Caki2 (cell line): ENCODE measurements at regions not wholly inside any gene's neighbourhood (a gene's known extent, or its start where the extent isn't known, plus 50 kb on each side); places are given as distances from the start of the nearest gene placed in this dataset.
A peak's percentile ranks its signal among the peaks of the same experiment; 100 is the strongest.
"Not testable (repeated sequence)": the region's sequence is repeated elsewhere in the genome, so short reads cannot be mapped to it uniquely, and the experiment has no call there.

ENCODE experiments used
- DNase-seq: peaks from one replicate; pipeline ENCODE4 v3.0.0-alpha.2; 2015; ENCODE audit warnings: low read depth
- in situ Hi-C: cut with HindIII; loops from 2 replicates; pipeline ENCODE4 v1.10.0; 2016; ENCODE audit warnings: low sequenced_read_pairs, low pct_unique_long_range_greater_than_20kb, mixed read lengths

GRCh38 chr1:230591678-230592077, 50.6 kb upstream of the COG2 start:
- in situ Hi-C loops = no loop called here
- no peak for DNase-seq

GRCh38 chr1:230589951-230590350, 52.3 kb upstream of the COG2 start:
- DNase-seq = no peak
- in situ Hi-C loops = no loop called here

- in situ Hi-C loops = no loop called here
- DNase-seq = no peak
These were observed 53.9 kb upstream of the COG2 start for GRCh38 chr1:230588323-230588746.

- in situ Hi-C loops = no loop called here
- no peak for DNase-seq
These were observed 55.2 kb upstream of the COG2 start for GRCh38 chr1:230587061-230587460.

GRCh38 chr1:230584660-230585059, 57.6 kb upstream of the COG2 start:
- DNase-seq = no peak
- in situ Hi-C loops = no loop called here

GRCh38 chr1:230581446-230582079, 60.7 kb upstream of the COG2 start:
- in situ Hi-C loops = no loop called here
- DNase-seq = no peak

GRCh38 chr1:230578616-230579015, 63.7 kb upstream of the COG2 start:
- no peak for DNase-seq
- in situ Hi-C loops = no loop called here

GRCh38 chr1:230577537-230577936, 64.7 kb upstream of the COG2 start:
- in situ Hi-C loops = no loop called here
- no peak for DNase-seq

GRCh38 chr1:230575886-230576500, 66.3 kb upstream of the COG2 start:
- in situ Hi-C loops = no loop called here
- DNase-seq = no peak

- DNase-seq = no peak
- in situ Hi-C loops = no loop called here
These were observed 67.8 kb upstream of the COG2 start for GRCh38 chr1:230574502-230574901.

GRCh38 chr1:230573658-230574057, 68.6 kb upstream of the COG2 start:
- in situ Hi-C loops = no loop called here
- DNase-seq = no peak

- DNase-seq = peak; percentile 51
- in situ Hi-C loops = no loop called here
These were observed 69.9 kb upstream of the COG2 start for GRCh38 chr1:230572121-230573105.

- in situ Hi-C loops = no loop called here
- DNase-seq = no peak
These were observed 71.4 kb upstream of the COG2 start for GRCh38 chr1:230570724-230571360.

GRCh38 chr1:230569201-230569600, 73.1 kb upstream of the COG2 start:
- in situ Hi-C loops = no loop called here
- no peak for DNase-seq

GRCh38 chr1:230568676-230569075, 73.6 kb upstream of the COG2 start:
- no peak for DNase-seq
- in situ Hi-C loops = no loop called here

- no peak for DNase-seq
- in situ Hi-C loops = no loop called here
These were observed 74.3 kb upstream of the COG2 start for GRCh38 chr1:230568008-230568407.

- DNase-seq = no peak
- in situ Hi-C loops = no loop called here
These were observed 75.1 kb upstream of the COG2 start for GRCh38 chr1:230567221-230567575.

- DNase-seq, in situ Hi-C loops: not testable (repeated sequence)
These were observed 75.6 kb upstream of the COG2 start for GRCh38 chr1:230566532-230567220.
